ENCODE measurements at regions not wholly inside any gene's neighbourhood (a gene's known extent, or its start where the extent isn't known, plus 50 kb on each side); places are given as distances from the start of the nearest gene placed in this dataset.
"Not testable (repeated sequence)": the region's sequence is repeated elsewhere in the genome, so short reads cannot be mapped to it uniquely, and the experiment has no call there.

GRCh38 chr3:125694761-125695294 is 99.5 kb upstream of the OSBPL11 start:
- Histone ChIP-seq H3K4me1 (no peaks in the 10 kb centered on the region), H3K36me3 (ENCODE audit: insufficient read depth in 1 of 2, low read depth in 1 of 2) (no peaks in the 10 kb centered on the region), H3K9me3 (no peaks in the 10 kb centered on the region), H3K4me3 (no peak overlapping the region), H3K27me3 (ENCODE audit: insufficient read depth in 3 of 3, low read length in 2 of 3) (peaks cover 0 to 2% (median 0%) of the 10 kb centered on the region in 3 donors), H3K27ac (no peak overlapping the region)
- no peak for TF ChIP-seq CTCF (IDR thresholded peaks at IDR 0.05)
- ATAC-seq (no peak), DNase-seq (no peak)
- intact Hi-C loops (cut with DNase I): no loop called here
- 45 to 64% (median 48%) methylated on average over 14 of the region's 14 CpGs for WGBS, 3 donors

GRCh38 chr3:125695688-125696087 is 100.4 kb upstream of the OSBPL11 start:
- peaks cover 0 to 2% (median 0%) of the 10 kb centered on the region in 3 donors for H3K27me3 ChIP-seq (ENCODE audit: insufficient read depth in 3 of 3, low read length in 2 of 3)
- DNase-seq (no peak), ATAC-seq (no peak)
- no peak overlapping the region for H3K27ac ChIP-seq
- H3K36me3 ChIP-seq (ENCODE audit: insufficient read depth in 1 of 2, low read depth in 1 of 2): no peaks in the 10 kb centered on the region
- no peak overlapping the region for H3K4me3 ChIP-seq
- H3K9me3 ChIP-seq: no peaks in the 10 kb centered on the region
- TF ChIP-seq CTCF (IDR thresholded peaks at IDR 0.05): no peak
- WGBS, 3 donors: 90 to 95% (median 92%) methylated on average over 6 of the region's 6 CpGs
- intact Hi-C loops (cut with DNase I): no loop called here
- no peaks in the 10 kb centered on the region for H3K4me1 ChIP-seq

DNA sequence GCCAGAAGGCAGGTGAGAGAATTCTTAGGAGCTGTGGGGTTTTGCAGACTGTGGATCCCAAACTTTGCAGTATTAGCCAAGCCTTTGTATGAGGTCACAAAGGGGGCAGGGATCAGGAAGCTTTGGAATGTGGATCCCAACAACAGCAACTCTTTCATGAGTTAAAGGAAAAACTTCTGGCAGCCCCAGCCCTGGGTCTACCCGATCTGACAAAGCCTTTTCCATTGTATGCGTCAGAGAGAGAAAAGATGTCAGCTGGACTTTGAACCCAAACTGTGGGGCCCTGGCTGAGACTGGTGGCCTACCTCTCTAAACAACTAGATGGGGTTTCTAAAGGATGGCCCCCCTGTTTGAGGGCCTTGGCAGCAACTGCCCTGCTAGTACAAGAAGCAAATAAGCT is 101.8 kb upstream of the OSBPL11 start:
- H3K4me1 ChIP-seq; H3K9me3 ChIP-seq; ATAC-seq; H3K4me3 ChIP-seq; DNase-seq; H3K36me3 ChIP-seq (ENCODE audit: insufficient read depth in 1 of 2, low read depth in 1 of 2); H3K27me3 ChIP-seq (ENCODE audit: insufficient read depth in 3 of 3, low read length in 2 of 3); H3K27ac ChIP-seq; intact Hi-C loops (cut with DNase I): not testable (repeated sequence)
- whole genome bisulfite sequencing, 3 donors: 64 to 85% (median 73%) methylated on average over 2 of the region's 2 CpGs

DNA sequence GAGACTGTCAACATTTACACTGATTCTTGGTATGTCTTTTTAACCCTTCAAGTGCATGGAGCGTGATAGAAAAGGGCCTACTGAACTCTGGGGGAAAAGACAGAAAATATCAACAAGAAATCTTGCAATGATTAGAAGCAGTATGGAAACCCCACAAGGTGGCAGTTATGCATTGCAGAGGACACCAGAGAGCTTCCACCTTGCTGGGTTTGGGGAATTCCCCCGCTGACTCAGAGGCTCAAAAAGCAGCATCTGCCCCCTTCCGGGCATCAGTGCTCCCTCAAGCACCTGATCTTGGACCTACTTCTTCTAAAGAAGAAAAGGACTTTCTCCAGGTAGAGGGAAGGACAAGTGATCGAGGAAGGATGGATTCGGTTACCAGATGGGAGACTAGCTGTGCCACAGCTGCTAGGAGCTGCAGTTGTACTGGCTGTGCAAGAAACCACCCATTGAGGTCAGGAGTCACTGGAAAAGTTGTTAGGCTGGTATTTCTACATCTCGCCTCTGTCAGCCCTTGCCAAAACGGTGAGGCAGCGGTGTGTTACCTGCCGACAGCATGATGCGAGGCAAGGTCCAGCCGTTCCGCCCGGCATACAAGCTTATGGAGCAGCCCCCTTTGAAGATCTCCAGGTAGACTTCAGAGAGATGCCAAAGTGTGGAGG is 102.8 kb upstream of the OSBPL11 start:
- DNase-seq; intact Hi-C loops (cut with DNase I); H3K36me3 ChIP-seq (ENCODE audit: insufficient read depth in 1 of 2, low read depth in 1 of 2); H3K27me3 ChIP-seq (ENCODE audit: insufficient read depth in 3 of 3, low read length in 2 of 3); ATAC-seq; H3K4me1 ChIP-seq; H3K9me3 ChIP-seq; H3K27ac ChIP-seq; H3K4me3 ChIP-seq: not testable (repeated sequence)
- WGBS, 3 donors: 89 to 93% (median 93%) methylated on average over 13 of the region's 13 CpGs

DNA sequence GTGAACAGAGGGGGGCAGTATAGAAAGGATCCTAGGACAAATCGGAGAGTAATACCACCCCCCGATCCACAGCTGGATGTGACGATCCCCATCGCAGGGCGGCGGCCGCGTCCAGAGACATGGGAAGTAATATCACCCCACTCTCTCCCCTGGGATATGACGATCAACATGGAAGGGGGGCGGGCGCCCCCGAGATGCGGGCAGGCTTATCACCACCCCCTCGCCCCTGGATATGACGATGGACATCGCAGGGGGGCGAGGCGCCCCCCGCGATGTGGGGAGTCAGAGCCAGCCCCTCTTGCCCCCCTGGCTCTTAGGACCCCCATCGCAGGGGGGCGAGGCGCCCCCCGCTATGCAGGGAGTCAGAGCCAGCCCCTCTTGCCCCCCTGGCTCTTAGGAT is 120.4 kb upstream of the OSBPL11 start:
- DNase-seq (no peak), ATAC-seq (no peak)
- TF ChIP-seq CTCF (IDR thresholded peaks at IDR 0.05): no peak
- H3K4me3 ChIP-seq: no peak overlapping the region
- H3K36me3 ChIP-seq (ENCODE audit: insufficient read depth in 1 of 2, low read depth in 1 of 2): no peaks in the 10 kb centered on the region
- H3K9me3 ChIP-seq: no peaks in the 10 kb centered on the region
- no peak overlapping the region for H3K27ac ChIP-seq
- WGBS, 3 donors: 93 to 94% (median 94%) methylated on average over 23 to 24 of the region's 24 CpGs
- intact Hi-C loops (cut with DNase I): no loop called here
- no peaks in the 10 kb centered on the region for H3K27me3 ChIP-seq (ENCODE audit: insufficient read depth in 3 of 3, low read length in 2 of 3)
- no peaks in the 10 kb centered on the region for H3K4me1 ChIP-seq

DNA sequence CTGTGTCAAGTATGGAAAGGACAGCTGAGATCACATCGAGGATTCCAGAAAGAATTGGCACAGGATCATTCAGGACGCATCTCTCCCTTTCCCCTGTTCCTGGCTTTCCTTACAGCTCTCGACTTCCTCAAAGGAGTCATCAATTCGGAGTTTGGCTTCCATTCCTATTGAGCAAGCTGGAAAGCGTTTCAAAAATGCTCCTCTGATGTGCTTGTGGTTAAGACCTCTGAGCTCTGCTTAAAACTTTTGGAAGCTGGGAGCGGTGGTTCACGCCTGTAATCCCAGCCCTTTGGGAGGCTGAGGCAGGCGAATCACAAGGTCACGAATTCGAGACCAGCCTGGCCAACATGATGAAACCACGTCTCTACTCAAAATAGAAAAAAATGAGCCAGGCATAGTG is 136.9 kb upstream of the OSBPL11 start:
- H3K27me3 ChIP-seq (ENCODE audit: insufficient read depth in 3 of 3, low read length in 2 of 3); ATAC-seq; H3K36me3 ChIP-seq (ENCODE audit: insufficient read depth in 1 of 2, low read depth in 1 of 2); H3K4me3 ChIP-seq; H3K4me1 ChIP-seq; intact Hi-C loops (cut with DNase I); H3K27ac ChIP-seq; H3K9me3 ChIP-seq: not testable (repeated sequence)
- DNase-seq: peak in 1 of 2 donors; percentile 47
- 50 to 58% (median 53%) methylated on average over 11 of the region's 11 CpGs for WGBS, 3 donors

DNA sequence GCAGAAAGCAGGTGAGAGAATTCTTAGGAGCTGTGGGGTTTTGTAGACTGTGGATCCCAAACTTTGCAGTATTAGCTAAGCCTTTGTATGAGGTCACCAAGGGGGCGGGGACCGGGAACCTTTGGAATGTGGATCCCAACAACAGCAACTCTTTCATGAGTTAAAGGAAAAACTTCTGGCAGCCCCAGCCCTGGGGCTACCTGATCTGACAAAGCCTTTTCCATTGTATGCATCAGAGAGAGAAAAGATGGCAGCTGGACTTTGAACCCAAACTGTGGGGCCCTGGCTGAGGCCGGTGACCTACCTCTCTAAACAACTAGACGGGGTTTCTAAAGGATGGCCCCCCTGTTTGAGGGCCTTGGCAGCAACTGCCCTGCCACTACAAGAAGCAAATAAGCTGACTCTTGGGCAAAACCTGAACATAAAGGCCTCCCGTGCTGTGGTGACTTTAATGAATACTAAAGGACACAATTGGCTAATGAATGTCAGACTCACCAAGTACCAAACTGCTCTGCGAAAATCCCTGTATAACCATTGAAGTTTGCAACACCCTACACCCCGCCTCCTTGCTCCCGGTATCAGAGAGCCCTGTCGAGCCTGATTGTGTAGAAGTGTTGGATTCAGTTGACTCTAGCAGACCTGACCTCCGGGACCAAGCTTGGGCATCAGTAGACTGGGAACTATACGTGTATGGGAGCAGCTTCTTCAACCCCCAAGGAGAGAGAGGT is 146.9 kb upstream of the OSBPL11 start:
- WGBS, 3 donors: 84 to 88% (median 86%) methylated on average over 11 of the region's 11 CpGs
- H3K9me3 ChIP-seq; H3K4me1 ChIP-seq; H3K36me3 ChIP-seq (ENCODE audit: insufficient read depth in 1 of 2, low read depth in 1 of 2); H3K27me3 ChIP-seq (ENCODE audit: insufficient read depth in 3 of 3, low read length in 2 of 3); H3K27ac ChIP-seq; intact Hi-C loops (cut with DNase I); H3K4me3 ChIP-seq; DNase-seq; ATAC-seq: not testable (repeated sequence)

DNA sequence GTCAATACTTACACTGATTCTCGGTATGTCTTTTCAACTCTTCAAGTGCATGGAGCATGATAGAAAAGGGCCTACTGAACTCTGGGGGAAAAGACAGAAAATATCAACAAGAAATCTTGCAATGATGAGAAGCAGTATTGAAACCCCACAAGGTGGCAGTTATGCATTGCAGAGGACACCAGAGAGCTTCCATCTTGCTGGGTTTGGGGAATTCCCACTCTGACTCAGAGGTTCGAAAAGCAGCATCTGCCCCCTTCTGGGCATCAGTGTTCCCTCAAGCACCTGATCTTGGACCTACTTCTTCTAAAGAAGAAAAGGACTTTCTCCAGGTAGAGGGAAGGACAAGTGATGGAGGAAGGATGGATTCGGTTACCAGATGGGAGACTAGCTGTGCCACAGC is 147.5 kb upstream of the OSBPL11 start:
- ATAC-seq; H3K27me3 ChIP-seq (ENCODE audit: insufficient read depth in 3 of 3, low read length in 2 of 3); H3K4me3 ChIP-seq; intact Hi-C loops (cut with DNase I); H3K27ac ChIP-seq; H3K9me3 ChIP-seq; H3K36me3 ChIP-seq (ENCODE audit: insufficient read depth in 1 of 2, low read depth in 1 of 2); H3K4me1 ChIP-seq; DNase-seq: not testable (repeated sequence)
- 65 to 80% (median 70%) methylated on average over 2 of the region's 3 CpGs for WGBS, 3 donors
